CD4-positive, alpha-beta T cell (primary cell): ENCODE measurements at regions not wholly inside any gene's neighbourhood (a gene's known extent, or its start where the extent isn't known, plus 50 kb on each side); places are given as distances from the start of the nearest gene placed in this dataset.
"Not testable (repeated sequence)": the region's sequence is repeated elsewhere in the genome, so short reads cannot be mapped to it uniquely, and the experiment has no call there.

Source experiments
- ATAC-seq: fragments of 200-7000 bp; cut with Tn5 transposase; one replicate; pipeline ENCODE4 v1.10.0; 2022; ENCODE audit warnings: mild to moderate bottlenecking; ENCODE audit not compliant: poor library complexity
- CTCF ChIA-PET: fragments of 350-600 bp; sonication (Branson Sonifier 250); formaldehyde crosslinking; loops from one replicate; lab custom pipeline; 2021; ENCODE audit warnings: antibody characterized with exemption, inconsistent platforms; lab: Charles Lee
- POLR2A ChIA-PET: fragments of 350-600 bp; sonication (Branson Sonifier 250); formaldehyde crosslinking; loops from one replicate; lab custom pipeline; 2021; ENCODE audit warnings: antibody characterized with exemption, inconsistent platforms; lab: Charles Lee
- DNase-seq, 14 experiments: peaks; one replicate each; pipeline ENCODE4 v3.0.0-alpha.2; 2013 to 2020; ENCODE audit warnings: mixed read lengths in 2 of 14
- H3K27ac ChIP-seq, 2 donors: one replicate each; pipeline versions ENCODE4 v1.5.1 to v1.7.0; 2013; ENCODE audit warnings: low read length in 2 of 2, low read depth in 1 of 2, mild to moderate bottlenecking in 1 of 2
- H3K27me3 ChIP-seq, 2 experiments: 1 replicate in 1 of 2; 2 replicates in 1 of 2; pipeline versions ENCODE4 v1.6.1 to v1.7.0; 2013; ENCODE audit warnings: low read length in 2 of 2, control low read depth in 1 of 2, mild to moderate bottlenecking in 1 of 2, moderate library complexity in 1 of 2; ENCODE audit not compliant: insufficient read depth in 2 of 2, control insufficient read depth in 1 of 2
- H3K36me3 ChIP-seq: one replicate; pipeline ENCODE4 v1.6.1; 2013; ENCODE audit warnings: low read length, control low read depth; ENCODE audit not compliant: insufficient read depth
- H3K4me1 ChIP-seq: one replicate; pipeline ENCODE4 v1.6.1; 2013; ENCODE audit warnings: low read length, control low read depth; ENCODE audit not compliant: insufficient read depth
- H3K4me3 ChIP-seq: one replicate; pipeline ENCODE4 v1.5.1; 2013; ENCODE audit warnings: mild to moderate bottlenecking, low read length, moderate library complexity
- H3K9me3 ChIP-seq, 2 experiments: 1 replicate in 1 of 2; 2 replicates in 1 of 2; pipeline versions ENCODE4 v1.6.1 to v1.7.0; 2013; ENCODE audit warnings: low read length in 2 of 2, mild to moderate bottlenecking in 2 of 2, control low read depth in 1 of 2, moderate library complexity in 1 of 2; ENCODE audit not compliant: control insufficient read depth in 1 of 2, insufficient read depth in 1 of 2
- H3K27ac Mint-ChIP-seq: one replicate; pipeline ENCODE4 v1.8.0; 2020; ENCODE audit warnings: mixed read lengths
- H3K27me3 Mint-ChIP-seq: one replicate; pipeline ENCODE4 v1.8.0; 2021; ENCODE audit warnings: mixed read lengths
- H3K36me3 Mint-ChIP-seq: one replicate; pipeline ENCODE4 v1.8.0; 2021; ENCODE audit warnings: low read depth, mixed read lengths
- H3K4me1 Mint-ChIP-seq: one replicate; pipeline ENCODE4 v1.8.0; 2021; ENCODE audit warnings: low read depth, mixed read lengths
- H3K4me3 Mint-ChIP-seq: one replicate; pipeline ENCODE4 v1.8.0; 2020; ENCODE audit warnings: mild to moderate bottlenecking, mixed read lengths
- H3K9me3 Mint-ChIP-seq: one replicate; pipeline ENCODE4 v1.8.0; 2020; ENCODE audit warnings: mixed read lengths
- intact Hi-C, 2 experiments: fragments of 100-400 bp; cut with DNase I in 1 of 2; cut with micrococcal nuclease in 1 of 2; formaldehyde crosslinking; loops; one replicate each; pipeline versions ENCODE4 v1.15.1 to v1.9.0; 2023 to 2025; cut with DNase I, micrococcal nuclease
- TF ChIP-seq, protein P1 (sequence below): fragments of 200-600 bp; IDR thresholded peaks from one replicate; pipeline ENCODE4 v1.8.0; 2022; ENCODE audit warnings: antibody characterized with exemption, mild to moderate bottlenecking

DNA sequence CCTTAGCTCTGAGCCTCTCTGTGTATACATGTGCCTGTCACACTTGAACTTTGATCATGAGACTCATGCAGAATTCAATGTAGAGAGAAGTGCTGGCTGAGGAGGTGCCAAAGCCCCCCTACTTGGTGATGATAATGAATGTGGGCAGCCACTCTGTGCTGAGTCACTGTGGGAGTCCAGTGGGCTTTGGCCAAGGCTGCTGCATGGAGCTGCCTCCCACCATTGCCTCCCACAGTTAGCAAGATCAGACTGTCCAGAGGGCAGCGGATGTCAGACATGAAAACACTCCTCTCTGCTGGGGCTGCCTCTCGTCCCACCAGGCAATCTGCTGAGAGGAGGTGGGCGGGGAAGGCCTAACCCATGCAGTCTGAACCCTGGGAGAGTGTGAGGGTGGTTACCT lies 180.3 kb downstream of the SH2D4B start:
- Mint-ChIP-seq H3K4me1 (no peaks in the 10 kb centered on the region), H3K27ac (no peak overlapping the region), H3K4me3 (no peak overlapping the region), H3K9me3 (peaks cover 4% of the 10 kb centered on the region), H3K27me3 (peaks cover 19% of the 10 kb centered on the region), H3K36me3 (no peaks in the 10 kb centered on the region)
- no peak overlapping the region for H3K27ac ChIP-seq
- H3K4me3 ChIP-seq: no peak overlapping the region
- intact Hi-C loops: no loop called here
- H3K9me3 ChIP-seq: no peaks in the 10 kb centered on the region
- ChIA-PET CTCF (no interaction called here), POLR2A (no interaction called here)
- no peaks in the 10 kb centered on the region for H3K27me3 ChIP-seq
- H3K36me3 ChIP-seq: no peaks in the 10 kb centered on the region
- DNase-seq: no peak
- ATAC-seq: no peak
- H3K4me1 ChIP-seq: no peaks in the 10 kb centered on the region
- TF ChIP-seq, protein P1, sequence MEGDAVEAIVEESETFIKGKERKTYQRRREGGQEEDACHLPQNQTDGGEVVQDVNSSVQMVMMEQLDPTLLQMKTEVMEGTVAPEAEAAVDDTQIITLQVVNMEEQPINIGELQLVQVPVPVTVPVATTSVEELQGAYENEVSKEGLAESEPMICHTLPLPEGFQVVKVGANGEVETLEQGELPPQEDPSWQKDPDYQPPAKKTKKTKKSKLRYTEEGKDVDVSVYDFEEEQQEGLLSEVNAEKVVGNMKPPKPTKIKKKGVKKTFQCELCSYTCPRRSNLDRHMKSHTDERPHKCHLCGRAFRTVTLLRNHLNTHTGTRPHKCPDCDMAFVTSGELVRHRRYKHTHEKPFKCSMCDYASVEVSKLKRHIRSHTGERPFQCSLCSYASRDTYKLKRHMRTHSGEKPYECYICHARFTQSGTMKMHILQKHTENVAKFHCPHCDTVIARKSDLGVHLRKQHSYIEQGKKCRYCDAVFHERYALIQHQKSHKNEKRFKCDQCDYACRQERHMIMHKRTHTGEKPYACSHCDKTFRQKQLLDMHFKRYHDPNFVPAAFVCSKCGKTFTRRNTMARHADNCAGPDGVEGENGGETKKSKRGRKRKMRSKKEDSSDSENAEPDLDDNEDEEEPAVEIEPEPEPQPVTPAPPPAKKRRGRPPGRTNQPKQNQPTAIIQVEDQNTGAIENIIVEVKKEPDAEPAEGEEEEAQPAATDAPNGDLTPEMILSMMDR: no peak

DNA sequence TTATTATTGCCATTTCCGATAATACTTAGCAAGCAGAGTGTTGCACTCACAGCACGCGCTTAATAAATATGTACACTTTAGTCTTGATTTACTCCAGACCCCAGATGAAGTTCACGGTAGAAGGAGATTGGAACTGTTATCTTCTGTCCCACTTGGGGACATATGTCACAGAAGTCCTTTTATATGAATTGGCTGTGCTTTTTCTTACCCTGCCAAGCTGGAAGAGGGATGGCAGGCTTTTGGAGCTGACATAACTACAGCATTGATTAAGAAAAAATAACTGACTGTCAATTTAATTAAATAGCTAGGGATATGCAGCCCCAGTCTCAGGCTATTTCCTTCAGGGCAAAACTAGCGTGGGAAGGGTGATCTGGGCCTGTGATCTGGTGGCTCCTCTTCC lies 182.2 kb downstream of the SH2D4B start:
- ATAC-seq: no peak
- Histone ChIP-seq H3K4me3 (no peak overlapping the region), H3K27ac (no peak overlapping the region), H3K9me3 (no peaks in the 10 kb centered on the region), H3K36me3 (no peaks in the 10 kb centered on the region), H3K4me1 (no peaks in the 10 kb centered on the region), H3K27me3 (no peaks in the 10 kb centered on the region)
- H3K4me1 Mint-ChIP-seq: no peaks in the 10 kb centered on the region
- intact Hi-C loops: no loop called here
- TF ChIP-seq, protein P1: no peak
- POLR2A ChIA-PET: no interaction called here
- H3K27ac Mint-ChIP-seq: no peak overlapping the region
- peaks cover 4% of the 10 kb centered on the region for H3K9me3 Mint-ChIP-seq
- no peak overlapping the region for H3K4me3 Mint-ChIP-seq
- peaks cover 6% of the 10 kb centered on the region for H3K27me3 Mint-ChIP-seq
- H3K36me3 Mint-ChIP-seq: no peaks in the 10 kb centered on the region
- CTCF ChIA-PET: no interaction called here
- DNase-seq: no peak

DNA sequence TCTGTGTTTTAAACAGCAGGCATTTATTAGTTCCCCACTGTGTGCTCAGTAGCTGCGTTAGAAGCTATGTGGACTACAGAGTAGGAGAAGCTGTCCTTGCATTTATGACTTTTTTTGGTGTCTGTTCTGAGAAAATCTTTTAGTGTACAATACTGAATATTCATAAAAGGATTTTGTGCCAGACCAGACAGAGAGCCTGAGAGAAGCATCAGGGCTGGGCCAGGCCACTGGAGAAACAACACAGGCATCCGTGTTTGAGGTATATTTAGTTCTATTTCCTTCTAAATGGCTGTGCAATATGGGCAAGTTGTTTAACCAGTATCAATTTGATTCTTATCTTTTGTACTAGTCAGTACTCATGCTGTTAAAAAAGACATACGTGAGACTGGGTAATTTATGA lies 182.8 kb downstream of the SH2D4B start:
- Mint-ChIP-seq H3K27ac (no peak overlapping the region), H3K9me3 (peaks cover 4% of the 10 kb centered on the region), H3K4me1 (no peaks in the 10 kb centered on the region), H3K27me3 (peaks cover 6% of the 10 kb centered on the region), H3K4me3 (no peak overlapping the region), H3K36me3 (no peaks in the 10 kb centered on the region)
- H3K9me3 ChIP-seq: no peaks in the 10 kb centered on the region
- POLR2A ChIA-PET: no interaction called here
- H3K36me3 ChIP-seq: no peaks in the 10 kb centered on the region
- no peak for ATAC-seq
- no peaks in the 10 kb centered on the region for H3K27me3 ChIP-seq
- DNase-seq: no peak
- intact Hi-C loops: no loop called here
- no peak overlapping the region for H3K27ac ChIP-seq
- TF ChIP-seq, protein P1: no peak
- CTCF ChIA-PET: no interaction called here
- no peak overlapping the region for H3K4me3 ChIP-seq
- no peaks in the 10 kb centered on the region for H3K4me1 ChIP-seq

DNA sequence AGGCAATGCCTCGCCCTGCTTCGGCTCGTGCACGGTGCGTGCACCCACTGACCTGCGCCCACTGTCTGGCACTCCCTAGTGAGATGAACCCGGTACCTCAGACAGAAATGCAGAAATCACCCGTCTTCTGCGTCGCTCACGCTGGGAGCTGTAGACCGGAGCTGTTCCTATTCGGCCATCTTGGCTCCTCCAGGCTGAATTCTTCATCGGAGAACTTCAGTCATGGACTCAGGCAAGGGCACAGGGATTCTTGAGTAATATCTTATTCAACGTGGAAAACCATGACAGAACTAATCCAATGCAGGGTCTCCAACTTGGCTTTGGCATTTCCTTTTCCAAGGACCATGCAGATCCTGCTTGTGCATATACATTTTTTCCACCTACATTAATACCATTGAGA lies 190.7 kb downstream of the SH2D4B start:
- H3K27ac ChIP-seq, CTCF ChIA-PET, H3K9me3 ChIP-seq, H3K36me3 Mint-ChIP-seq, H3K4me1 ChIP-seq, DNase-seq, H3K9me3 Mint-ChIP-seq, H3K4me1 Mint-ChIP-seq, POLR2A ChIA-PET, H3K4me3 ChIP-seq, H3K36me3 ChIP-seq, ATAC-seq, H3K27ac Mint-ChIP-seq, intact Hi-C loops, H3K27me3 ChIP-seq, H3K4me3 Mint-ChIP-seq: not testable (repeated sequence)
- peaks cover 28% of the 10 kb centered on the region for H3K27me3 Mint-ChIP-seq
